HUES64 (cell line): ENCODE measurements at regions not wholly inside any gene's neighbourhood (a gene's known extent, or its start where the extent isn't known, plus 50 kb on each side); places are given as distances from the start of the nearest gene placed in this dataset.

Experiments used
- H3K27ac ChIP-seq: 2 replicates; pipeline ENCODE4 v1.7.0; 2013; ENCODE audit warnings: low read depth, low read length, inconsistent platforms
- H3K27me3 ChIP-seq: 2 replicates; pipeline ENCODE4 v1.6.1; 2013; ENCODE audit warnings: mild to moderate bottlenecking, low read length; ENCODE audit not compliant: insufficient read depth
- H3K36me3 ChIP-seq: 2 replicates; pipeline ENCODE4 v1.6.1; 2013; ENCODE audit warnings: mild to moderate bottlenecking, low read length; ENCODE audit not compliant: insufficient read depth
- H3K4me1 ChIP-seq: 2 replicates; pipeline ENCODE4 v1.6.1; 2013; ENCODE audit warnings: mild to moderate bottlenecking, low read length, moderate library complexity; ENCODE audit not compliant: insufficient read depth
- H3K4me3 ChIP-seq: 2 replicates; pipeline ENCODE4 v1.5.1; 2013; ENCODE audit warnings: mild to moderate bottlenecking, low read length, moderate library complexity
- H3K9ac ChIP-seq: 2 replicates; pipeline ENCODE4 v1.6.1; 2013; ENCODE audit warnings: mild to moderate bottlenecking, low read depth, low read length
- H3K9me3 ChIP-seq: 2 replicates; pipeline ENCODE4 v1.6.1; 2013; ENCODE audit warnings: low read depth, low read length; ENCODE audit not compliant: insufficient read depth
- WGBS: fragments of 150-250, 120-280 bp; methylation state at CpG from one replicate; pipeline ENCODE4 v1.1.7; 2013; ENCODE audit warnings: missing lambda C conversion rate; 5-methylcytosine and 5-hydroxymethylcytosine counted together

DNA sequence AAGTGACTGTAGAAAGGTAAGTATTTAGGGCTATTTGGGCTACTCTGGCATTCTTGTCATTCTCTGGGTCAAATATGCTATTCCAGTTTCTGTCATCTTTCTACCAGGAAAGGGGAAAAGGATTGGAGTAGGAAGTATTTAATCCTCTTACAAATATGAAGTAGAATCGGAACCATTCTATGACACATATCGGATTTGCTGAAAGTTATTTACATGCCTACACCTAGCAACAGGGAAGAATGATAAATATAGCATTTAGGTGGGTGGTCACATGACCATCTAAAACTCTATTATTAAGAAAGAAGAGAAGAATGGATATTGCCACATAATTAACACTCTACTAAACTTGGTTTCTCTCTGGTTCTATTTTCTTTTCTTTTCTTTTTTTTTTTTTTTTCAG, 1353.1 kb downstream of the ZPLD1 start:
- no peaks in the 10 kb centered on the region for H3K36me3 ChIP-seq
- no peaks in the 10 kb centered on the region for H3K4me1 ChIP-seq
- H3K9me3 ChIP-seq = no peaks in the 10 kb centered on the region
- no peaks in the 10 kb centered on the region for H3K27me3 ChIP-seq
- WGBS = no CpG with 5 or more reads among the region's 2 CpGs
- H3K27ac ChIP-seq = no peak overlapping the region
- H3K9ac ChIP-seq = no peak overlapping the region
- H3K4me3 ChIP-seq = no peak overlapping the region

DNA sequence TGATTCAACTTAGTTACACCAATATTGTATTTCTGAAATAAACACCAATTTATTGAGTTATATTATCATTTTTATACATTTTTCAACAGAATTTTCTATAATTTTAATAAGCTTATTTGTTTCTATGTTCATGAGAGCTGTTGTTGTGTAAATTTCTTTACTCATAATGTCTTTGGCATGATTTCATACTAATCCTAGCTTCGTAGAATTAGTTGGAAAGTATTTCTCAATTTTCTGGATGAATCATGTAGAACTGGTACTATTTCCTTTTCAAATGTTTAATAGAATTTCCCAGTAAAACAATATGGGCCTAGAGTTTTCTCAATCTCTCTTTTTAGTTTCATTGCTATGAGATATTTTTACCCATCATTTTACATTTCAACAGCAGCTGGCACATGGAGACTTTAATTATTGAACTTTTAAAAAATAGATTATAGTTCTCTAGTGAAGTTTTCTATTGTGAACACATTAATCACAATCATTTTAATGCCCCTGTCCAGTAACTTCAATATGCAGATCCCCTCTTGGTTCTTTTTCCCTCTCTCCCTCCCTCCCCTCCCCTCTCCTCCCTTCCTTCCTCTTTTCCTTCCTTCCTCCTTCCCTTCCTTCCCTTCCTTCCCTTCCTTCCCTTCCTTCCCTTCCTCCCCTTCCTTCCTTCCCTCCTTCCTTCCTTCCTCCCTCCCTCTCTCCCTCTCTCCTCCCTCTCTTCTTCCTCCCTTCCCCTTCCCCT, 1357.1 kb downstream of the ZPLD1 start:
- H3K36me3 ChIP-seq = no peaks in the 10 kb centered on the region
- no peaks in the 10 kb centered on the region for H3K4me1 ChIP-seq
- no CpG with 5 or more reads among the region's 1 CpG for whole genome bisulfite sequencing
- H3K27me3 ChIP-seq = no peaks in the 10 kb centered on the region
- no peak overlapping the region for H3K27ac ChIP-seq
- H3K9me3 ChIP-seq = no peaks in the 10 kb centered on the region
- H3K4me3 ChIP-seq = no peak overlapping the region
- H3K9ac ChIP-seq = no peak overlapping the region

DNA sequence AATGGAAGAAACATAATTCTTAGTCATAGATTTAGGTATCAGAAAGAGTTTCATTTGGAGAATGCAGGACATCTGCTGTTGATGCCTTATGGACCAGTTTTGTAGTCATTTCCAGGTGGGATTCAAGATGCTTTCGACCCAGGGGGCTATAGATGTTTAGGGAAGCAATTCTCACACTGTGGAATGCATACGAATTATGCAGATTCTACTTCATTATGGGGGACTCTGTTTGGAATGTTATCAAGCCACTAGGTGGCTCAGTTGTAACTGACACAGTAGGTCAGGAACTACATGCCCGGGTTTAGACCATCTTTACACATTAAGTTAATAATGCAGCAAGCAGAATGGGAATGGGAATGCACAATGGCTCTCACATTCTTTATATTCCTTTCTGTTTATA, 1359.8 kb downstream of the ZPLD1 start:
- H3K4me1 ChIP-seq = no peaks in the 10 kb centered on the region
- 42% methylated on average over 2 of the region's 3 CpGs for WGBS

DNA sequence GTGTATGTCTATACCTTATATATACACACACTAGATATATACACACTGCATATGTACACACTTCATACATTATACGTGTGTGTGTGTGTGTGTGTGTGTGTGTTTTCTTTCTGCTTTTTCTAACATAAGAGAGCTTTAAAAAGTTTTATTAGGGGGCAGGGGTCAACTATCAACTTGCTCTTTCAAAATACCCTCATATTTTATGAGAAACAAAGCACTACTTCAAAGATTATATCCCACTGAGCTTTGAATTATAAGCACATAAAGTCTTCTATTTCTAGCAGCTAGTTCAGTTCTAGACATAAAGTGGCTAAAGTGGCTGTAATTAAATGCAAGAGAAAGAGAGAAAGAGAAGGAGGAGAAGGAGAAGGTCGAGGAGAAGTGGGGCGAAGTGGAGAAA, 1361.3 kb downstream of the ZPLD1 start:
- WGBS = 93% methylated on average over 2 of the region's 3 CpGs
- Histone ChIP-seq H3K27me3 (no peaks in the 10 kb centered on the region), H3K9ac (no peak overlapping the region), H3K9me3 (no peaks in the 10 kb centered on the region), H3K27ac (no peak overlapping the region), H3K4me1 (no peaks in the 10 kb centered on the region), H3K4me3 (no peak overlapping the region), H3K36me3 (no peaks in the 10 kb centered on the region)

More for the DNA sequence above, 1359.8 kb downstream of the ZPLD1 start:
- Histone ChIP-seq H3K27ac (no peak overlapping the region), H3K9me3 (no peaks in the 10 kb centered on the region), H3K27me3 (no peaks in the 10 kb centered on the region), H3K9ac (no peak overlapping the region), H3K36me3 (no peaks in the 10 kb centered on the region), H3K4me3 (no peak overlapping the region)

DNA sequence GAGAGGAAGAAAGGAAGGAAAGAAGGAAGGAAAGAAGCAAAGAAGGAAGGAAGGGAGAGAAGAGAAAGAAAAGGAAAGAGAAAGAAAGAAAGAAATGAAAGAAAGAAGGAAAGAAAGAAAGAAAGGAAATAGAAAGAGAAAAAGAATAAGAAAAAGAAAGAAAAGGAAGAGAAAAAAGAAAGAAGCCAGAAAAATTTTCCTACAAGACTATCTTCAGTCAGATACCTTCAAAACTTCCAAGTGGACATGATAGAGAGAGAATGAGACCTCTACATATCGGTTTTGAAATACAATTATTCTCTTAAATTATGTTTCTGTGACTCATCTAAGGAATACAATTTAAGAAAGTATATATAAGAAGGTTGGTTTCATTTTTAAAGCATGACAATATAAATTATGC, 1369.0 kb downstream of the ZPLD1 start:
- Histone ChIP-seq H3K9me3 (no peaks in the 10 kb centered on the region), H3K36me3 (no peaks in the 10 kb centered on the region), H3K27me3 (no peaks in the 10 kb centered on the region), H3K27ac (no peak overlapping the region), H3K4me3 (no peak overlapping the region), H3K9ac (no peak overlapping the region), H3K4me1 (no peaks in the 10 kb centered on the region)
- whole genome bisulfite sequencing = no CpG with 5 or more reads among the region's 1 CpG

DNA sequence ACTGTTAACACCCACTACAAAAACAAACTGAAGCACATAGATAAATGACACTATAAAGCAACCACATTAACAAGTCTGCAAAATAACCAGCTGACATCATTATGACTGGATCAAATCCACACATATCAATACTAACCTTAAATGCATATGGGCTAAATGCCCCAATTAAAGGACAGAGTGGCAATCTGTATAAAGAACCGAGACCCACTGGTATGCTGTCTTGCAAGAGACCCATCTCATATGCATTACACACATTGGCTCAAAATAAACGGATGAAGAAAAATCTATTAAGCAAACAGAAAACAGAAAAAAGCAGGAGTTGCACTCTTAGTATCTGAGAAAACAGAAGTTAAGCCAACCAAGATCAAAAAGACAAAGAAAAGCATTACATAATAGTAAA, 1375.4 kb downstream of the ZPLD1 start:
- Histone ChIP-seq H3K36me3 (no peaks in the 10 kb centered on the region), H3K9me3 (peaks cover 8% of the 10 kb centered on the region), H3K4me3 (no peak overlapping the region), H3K27me3 (no peaks in the 10 kb centered on the region), H3K27ac (no peak overlapping the region), H3K9ac (no peak overlapping the region), H3K4me1 (no peaks in the 10 kb centered on the region)
- 98% methylated on average over 2 of the region's 2 CpGs for WGBS

DNA sequence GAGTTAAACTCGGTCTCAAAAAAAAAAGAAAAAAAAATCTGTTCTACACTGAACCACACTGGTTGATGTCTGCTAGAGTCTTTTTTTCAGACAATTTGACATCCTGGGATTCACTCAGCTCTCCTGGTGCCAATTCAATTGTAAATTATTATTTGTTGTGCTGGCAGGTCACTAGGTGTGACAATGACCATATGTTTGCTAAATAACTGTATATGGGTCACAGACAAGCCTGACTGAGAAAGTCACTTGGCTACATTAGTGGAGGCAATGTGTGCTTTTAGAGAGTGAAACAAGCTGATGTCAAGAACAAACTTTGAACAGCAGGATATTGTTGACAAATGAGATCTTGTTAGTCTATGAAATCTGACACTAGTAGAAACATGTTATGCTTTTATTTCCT, 1379.1 kb downstream of the ZPLD1 start:
- Histone ChIP-seq H3K36me3 (no peaks in the 10 kb centered on the region), H3K27ac (no peak overlapping the region), H3K9ac (no peak overlapping the region), H3K27me3 (no peaks in the 10 kb centered on the region), H3K9me3 (peaks cover 8% of the 10 kb centered on the region), H3K4me3 (no peak overlapping the region), H3K4me1 (peaks cover under 1% of the 10 kb centered on the region)
- 82% methylated on average over 1 of the region's 1 CpG for WGBS

DNA sequence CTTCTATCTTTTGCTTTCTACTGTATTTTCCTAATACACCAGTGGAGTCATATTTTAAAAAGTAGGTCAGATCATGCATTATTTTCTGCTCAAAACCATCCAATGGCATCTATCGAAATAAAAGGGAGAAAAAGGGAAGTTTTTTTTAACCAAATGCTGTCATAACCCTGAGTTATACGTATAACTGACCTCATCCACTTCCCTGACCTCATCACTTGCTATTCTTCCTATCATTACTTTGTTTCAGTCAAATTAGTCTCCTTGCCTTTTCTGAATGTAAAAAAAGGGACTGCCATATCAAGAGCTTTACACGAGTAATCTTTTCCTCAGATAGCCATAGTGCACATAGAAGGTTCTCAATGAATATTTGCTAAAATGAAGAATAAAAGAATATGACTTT, 1383.6 kb downstream of the ZPLD1 start:
- no peaks in the 10 kb centered on the region for H3K36me3 ChIP-seq
- H3K9ac ChIP-seq = no peak overlapping the region
- H3K4me3 ChIP-seq = no peak overlapping the region
- H3K27ac ChIP-seq = no peak overlapping the region
- H3K9me3 ChIP-seq = no peaks in the 10 kb centered on the region
- 87% methylated on average over 2 of the region's 3 CpGs for WGBS
- no peaks in the 10 kb centered on the region for H3K27me3 ChIP-seq
- peaks cover 10% of the 10 kb centered on the region for H3K4me1 ChIP-seq

DNA sequence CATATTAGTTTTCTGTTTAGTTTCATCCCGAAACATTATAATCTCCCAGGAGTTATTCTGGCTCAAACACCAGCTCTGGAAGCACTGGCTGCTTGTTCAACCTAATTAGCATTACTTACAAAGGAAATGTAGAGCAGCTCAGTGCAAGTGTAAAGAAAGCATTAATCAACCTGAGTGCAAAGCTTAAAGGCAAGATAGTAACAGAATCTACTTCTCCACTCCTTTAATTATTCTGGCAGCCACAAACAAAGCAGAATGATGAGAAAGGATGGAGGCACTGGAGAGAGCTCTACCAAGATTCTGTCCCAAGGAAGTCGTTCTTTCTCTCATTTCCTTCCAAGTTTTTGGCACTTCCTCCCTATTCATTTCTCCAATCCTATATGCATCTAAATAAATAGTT, 1384.0 kb downstream of the ZPLD1 start:
- 33% methylated on average over 1 of the region's 2 CpGs for WGBS
- Histone ChIP-seq H3K4me3 (no peak overlapping the region), H3K27ac (no peak overlapping the region), H3K36me3 (no peaks in the 10 kb centered on the region), H3K27me3 (no peaks in the 10 kb centered on the region), H3K9me3 (no peaks in the 10 kb centered on the region), H3K4me1 (peaks cover 10% of the 10 kb centered on the region), H3K9ac (no peak overlapping the region)

DNA sequence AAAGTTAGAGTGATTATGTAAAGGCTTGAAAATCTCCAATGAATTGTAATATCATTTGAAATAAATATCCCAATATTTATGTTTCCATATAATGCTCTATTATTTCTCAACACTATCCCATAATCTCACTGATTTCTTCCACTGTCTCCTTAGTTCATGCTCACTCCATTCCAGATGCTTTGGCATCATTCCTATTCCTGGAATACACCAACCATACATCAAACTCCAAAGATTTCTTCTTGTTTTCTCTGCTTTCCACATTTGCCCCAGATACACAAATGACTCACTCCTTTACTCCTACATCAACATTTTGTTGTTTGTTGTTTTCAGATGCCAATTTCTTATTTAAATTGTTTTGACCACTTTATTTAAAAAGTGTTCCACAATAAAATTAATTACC, 1390.8 kb downstream of the ZPLD1 start:
- Histone ChIP-seq H3K9ac (no peak overlapping the region), H3K9me3 (no peaks in the 10 kb centered on the region; the same call in 1 of the 2 replicates), H3K4me3 (no peak overlapping the region), H3K36me3 (no peaks in the 10 kb centered on the region), H3K27ac (no peak overlapping the region), H3K4me1 (no peaks in the 10 kb centered on the region), H3K27me3 (no peaks in the 10 kb centered on the region)

DNA sequence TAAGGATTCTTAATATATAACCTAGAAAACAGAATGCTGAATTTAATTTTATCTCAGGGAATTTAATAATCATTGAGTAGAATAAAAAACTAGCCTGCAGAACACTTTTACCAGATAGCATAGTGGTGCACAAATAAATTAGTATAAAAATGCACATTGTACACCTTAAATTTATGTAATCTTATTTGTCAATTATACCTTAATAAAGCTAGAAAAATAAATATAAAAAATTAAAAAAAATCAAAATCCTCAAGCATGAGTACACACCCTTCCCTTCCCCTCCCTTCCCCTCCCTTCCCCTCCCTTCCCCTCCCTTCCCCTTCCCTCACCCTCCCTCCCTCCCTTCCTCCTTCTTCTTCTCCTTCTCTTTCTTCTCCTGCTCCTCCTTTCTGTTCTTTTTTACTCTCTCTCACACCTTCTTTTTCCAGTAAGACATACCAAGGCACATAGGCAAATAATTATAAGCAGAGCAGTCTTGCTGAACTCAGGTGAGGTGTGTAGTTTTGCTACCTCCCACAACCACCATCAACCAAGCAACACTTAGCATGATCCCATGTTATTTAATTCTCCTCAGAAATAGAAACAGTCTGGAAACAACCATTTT, 1395.0 kb downstream of the ZPLD1 start:
- Histone ChIP-seq H3K9me3 (no peaks in the 10 kb centered on the region; the same call in 1 of the 2 replicates), H3K4me1 (no peaks in the 10 kb centered on the region), H3K27me3 (no peaks in the 10 kb centered on the region), H3K9ac (no peak overlapping the region), H3K27ac (no peak overlapping the region), H3K36me3 (no peaks in the 10 kb centered on the region), H3K4me3 (no peak overlapping the region)
